ENCODE measurements at regions not wholly inside any gene's neighbourhood (a gene's known extent, or its start where the extent isn't known, plus 50 kb on each side); places are given as distances from the start of the nearest gene placed in this dataset.
"Not testable (repeated sequence)": the region's sequence is repeated elsewhere in the genome, so short reads cannot be mapped to it uniquely, and the experiment has no call there.

DNA sequence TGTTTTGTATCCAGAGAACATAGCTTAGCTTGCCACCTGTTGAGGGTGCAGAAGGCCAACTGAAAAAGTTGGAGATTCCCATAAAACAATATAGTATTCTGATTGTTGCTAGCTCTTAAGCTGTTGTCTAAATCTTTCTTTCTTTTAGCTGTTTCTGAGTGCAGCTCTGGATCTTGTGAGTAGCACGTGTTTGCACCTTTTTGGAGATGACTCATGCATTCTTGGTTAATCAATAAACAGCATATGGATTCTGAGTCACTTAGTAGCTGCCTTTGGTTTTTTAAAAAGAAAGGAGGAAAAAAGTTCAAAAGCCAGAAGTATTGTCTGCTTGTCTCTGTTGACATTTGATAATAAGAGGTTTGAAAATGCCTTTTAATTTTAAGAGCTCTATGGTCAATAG is 483.0 kb upstream of the FSIP2 start:
- Mint-ChIP-seq H3K27me3 (ENCODE audit: low read depth) (no peaks in the 10 kb centered on the region), H3K4me3 (no peak overlapping the region), H3K36me3 (ENCODE audit: insufficient read depth) (no peaks in the 10 kb centered on the region), H3K4me1 (ENCODE audit: low read depth) (no peaks in the 10 kb centered on the region), H3K9me3 (peaks cover 4% of the 10 kb centered on the region)
- DNase-seq (no peak), ATAC-seq (no peak)

DNA sequence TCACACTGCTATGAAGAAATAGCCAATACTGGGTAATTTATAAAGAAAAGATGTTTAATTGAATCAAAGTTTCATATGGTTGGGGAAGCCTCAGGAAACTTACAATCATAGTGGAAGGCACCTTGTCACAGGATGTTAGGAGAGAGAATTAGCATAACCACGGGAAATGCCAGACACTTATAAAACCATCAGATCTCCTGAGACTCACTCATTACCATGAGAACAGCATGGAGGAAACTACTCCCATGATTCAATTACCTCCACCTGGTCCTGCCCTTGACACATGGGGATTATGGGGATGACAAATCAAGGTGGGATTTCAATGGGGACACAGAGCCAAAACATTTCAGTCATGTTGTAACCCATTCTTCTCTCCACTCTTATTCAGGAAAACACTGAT is 472.9 kb upstream of the FSIP2 start:
- no peaks in the 10 kb centered on the region for H3K4me1 Mint-ChIP-seq (ENCODE audit: low read depth)
- DNase-seq (no peak), ATAC-seq (no peak)
- peaks cover 8% of the 10 kb centered on the region for H3K9me3 Mint-ChIP-seq
- no peaks in the 10 kb centered on the region for H3K36me3 Mint-ChIP-seq (ENCODE audit: insufficient read depth)
- H3K4me3 Mint-ChIP-seq = no peak overlapping the region
- H3K27me3 Mint-ChIP-seq (ENCODE audit: low read depth) = no peaks in the 10 kb centered on the region

DNA sequence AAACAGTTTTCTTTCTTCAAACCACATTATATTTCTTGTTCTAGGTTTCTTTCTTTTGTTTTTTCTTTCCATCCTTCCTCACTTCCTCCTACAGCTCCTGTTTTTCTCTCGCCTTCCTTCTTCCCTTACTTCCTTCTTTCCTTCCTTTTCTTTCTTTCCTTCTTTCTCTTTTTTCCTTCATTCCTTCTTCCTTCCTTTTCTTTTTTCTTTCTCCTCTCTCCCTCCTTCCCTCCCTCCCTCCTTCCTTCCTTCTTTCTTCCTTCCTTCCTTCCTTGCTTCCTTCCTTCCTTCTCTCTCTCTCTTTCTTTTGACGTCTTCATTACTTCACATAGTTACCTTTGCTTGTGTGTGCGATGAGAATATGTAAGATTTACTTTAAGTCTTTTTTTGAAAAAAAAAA is 470.0 kb upstream of the FSIP2 start:
- Mint-ChIP-seq H3K36me3 (ENCODE audit: insufficient read depth) (no peaks in the 10 kb centered on the region), H3K4me3 (no peak overlapping the region), H3K27me3 (ENCODE audit: low read depth) (no peaks in the 10 kb centered on the region), H3K4me1 (ENCODE audit: low read depth) (no peaks in the 10 kb centered on the region), H3K9me3 (peaks cover 4% of the 10 kb centered on the region)
- ATAC-seq (no peak), DNase-seq (no peak)

DNA sequence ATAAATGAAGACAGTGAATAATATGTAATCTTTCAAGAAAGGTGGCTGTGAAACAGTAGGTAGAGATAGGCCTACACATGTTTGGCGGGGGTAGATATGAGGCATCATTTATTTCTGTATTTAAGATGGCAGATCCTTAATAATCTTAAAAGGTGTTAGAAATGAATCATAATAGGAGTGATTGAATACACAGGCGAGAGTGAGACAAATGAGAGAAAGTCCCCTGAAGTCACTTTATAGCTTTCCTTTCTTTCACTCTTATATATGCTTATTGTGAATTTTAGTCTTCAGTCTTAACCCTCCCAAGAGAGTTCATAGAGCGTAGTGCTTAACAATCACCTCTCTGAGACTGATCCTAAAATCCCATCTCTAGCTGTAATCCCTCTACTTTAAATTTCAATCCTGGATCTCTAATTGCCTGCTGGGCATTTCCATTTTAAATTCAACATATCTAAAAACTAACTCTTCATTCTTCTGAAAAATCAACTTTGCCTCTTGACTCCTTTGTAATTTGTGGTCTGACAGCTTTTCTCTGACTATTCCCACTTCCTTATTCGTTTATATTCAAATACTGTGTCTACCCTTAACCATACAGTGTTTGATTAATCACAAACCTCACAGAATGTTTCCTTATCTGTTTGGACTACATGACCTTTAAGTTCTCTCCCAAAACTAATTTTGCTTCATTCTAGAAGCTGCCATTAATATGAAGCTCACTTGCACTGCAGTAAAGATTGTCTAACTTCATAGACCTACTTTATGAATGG is 463.7 kb upstream of the FSIP2 start:
- no peak for DNase-seq
- H3K4me3 Mint-ChIP-seq = no peak overlapping the region

DNA sequence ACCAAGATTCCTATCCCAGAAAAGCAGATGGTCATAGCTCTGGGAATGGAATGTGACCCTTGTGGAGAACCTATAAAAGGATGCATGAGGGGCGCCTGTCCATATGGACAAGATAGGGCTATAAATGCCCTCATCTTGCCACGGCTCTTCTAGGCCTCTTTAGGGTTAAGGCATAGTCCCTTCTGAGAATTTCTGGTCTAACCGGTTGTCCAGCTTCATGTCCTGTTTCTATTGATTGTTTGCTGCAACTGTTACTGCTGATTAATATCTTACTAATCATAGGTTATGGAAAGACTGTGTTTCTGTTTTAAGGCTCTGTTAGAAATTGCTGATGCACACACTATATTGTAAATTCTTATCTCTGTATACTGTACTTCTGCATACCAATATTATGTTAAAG is 462.6 kb upstream of the FSIP2 start:
- H3K9me3 Mint-ChIP-seq; ATAC-seq; DNase-seq; H3K4me3 Mint-ChIP-seq; H3K4me1 Mint-ChIP-seq (ENCODE audit: low read depth); H3K36me3 Mint-ChIP-seq (ENCODE audit: insufficient read depth); H3K27me3 Mint-ChIP-seq (ENCODE audit: low read depth): not testable (repeated sequence)

More for the DNA sequence above, 463.7 kb upstream of the FSIP2 start:
- Mint-ChIP-seq H3K27me3 (ENCODE audit: low read depth) (no peaks in the 10 kb centered on the region), H3K4me1 (ENCODE audit: low read depth) (no peaks in the 10 kb centered on the region), H3K36me3 (ENCODE audit: insufficient read depth) (no peaks in the 10 kb centered on the region), H3K9me3 (no peaks in the 10 kb centered on the region)
- ATAC-seq = no peak

GRCh38 chr2:185278761-185279160 is 459.8 kb upstream of the FSIP2 start:
- Mint-ChIP-seq H3K27me3 (ENCODE audit: low read depth) (no peaks in the 10 kb centered on the region), H3K36me3 (ENCODE audit: insufficient read depth) (no peaks in the 10 kb centered on the region), H3K4me3 (no peak overlapping the region), H3K4me1 (ENCODE audit: low read depth) (no peaks in the 10 kb centered on the region), H3K9me3 (no peaks in the 10 kb centered on the region)
- no peak for ATAC-seq
- DNase-seq = no peak

DNA sequence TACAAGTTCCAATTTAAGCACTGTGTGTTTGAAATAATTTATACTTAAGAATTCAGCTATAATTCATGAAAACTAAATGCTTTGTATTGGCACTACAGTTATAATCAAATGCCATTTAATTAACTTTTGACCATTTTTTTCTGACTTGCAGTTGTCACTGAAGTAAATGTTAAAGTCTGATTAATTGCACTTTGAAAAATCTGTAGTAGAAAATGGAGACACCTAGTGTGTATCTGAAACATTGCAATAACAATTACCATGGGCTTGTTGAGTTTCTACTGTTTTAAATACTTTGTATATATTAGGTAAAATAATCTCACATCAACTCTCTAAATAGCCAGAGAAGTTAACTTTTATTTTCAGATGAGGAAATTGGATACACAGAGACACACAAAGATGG is 458.6 kb upstream of the FSIP2 start:
- H3K4me3 Mint-ChIP-seq = no peak overlapping the region

GRCh38 chr2:185284696-185285095 is 453.9 kb upstream of the FSIP2 start:
- H3K27me3 Mint-ChIP-seq (ENCODE audit: low read depth) = no peaks in the 10 kb centered on the region
- no peak overlapping the region for H3K4me3 Mint-ChIP-seq
- ATAC-seq (no peak), DNase-seq (no peak)
- no peaks in the 10 kb centered on the region for H3K4me1 Mint-ChIP-seq (ENCODE audit: low read depth)
- no peaks in the 10 kb centered on the region for H3K9me3 Mint-ChIP-seq
- H3K36me3 Mint-ChIP-seq (ENCODE audit: insufficient read depth) = no peaks in the 10 kb centered on the region

More for the DNA sequence above, 458.6 kb upstream of the FSIP2 start:
- H3K4me1 Mint-ChIP-seq (ENCODE audit: low read depth) = no peaks in the 10 kb centered on the region
- no peak for ATAC-seq
- no peak for DNase-seq
- H3K9me3 Mint-ChIP-seq = no peaks in the 10 kb centered on the region
- H3K36me3 Mint-ChIP-seq (ENCODE audit: insufficient read depth) = no peaks in the 10 kb centered on the region
- no peaks in the 10 kb centered on the region for H3K27me3 Mint-ChIP-seq (ENCODE audit: low read depth)

- not testable (repeated sequence) for H3K27me3 Mint-ChIP-seq (ENCODE audit: low read depth); DNase-seq; H3K4me1 Mint-ChIP-seq (ENCODE audit: low read depth)
These were observed 448.6 kb upstream of the FSIP2 start for GRCh38 chr2:185290012-185290411.

DNA sequence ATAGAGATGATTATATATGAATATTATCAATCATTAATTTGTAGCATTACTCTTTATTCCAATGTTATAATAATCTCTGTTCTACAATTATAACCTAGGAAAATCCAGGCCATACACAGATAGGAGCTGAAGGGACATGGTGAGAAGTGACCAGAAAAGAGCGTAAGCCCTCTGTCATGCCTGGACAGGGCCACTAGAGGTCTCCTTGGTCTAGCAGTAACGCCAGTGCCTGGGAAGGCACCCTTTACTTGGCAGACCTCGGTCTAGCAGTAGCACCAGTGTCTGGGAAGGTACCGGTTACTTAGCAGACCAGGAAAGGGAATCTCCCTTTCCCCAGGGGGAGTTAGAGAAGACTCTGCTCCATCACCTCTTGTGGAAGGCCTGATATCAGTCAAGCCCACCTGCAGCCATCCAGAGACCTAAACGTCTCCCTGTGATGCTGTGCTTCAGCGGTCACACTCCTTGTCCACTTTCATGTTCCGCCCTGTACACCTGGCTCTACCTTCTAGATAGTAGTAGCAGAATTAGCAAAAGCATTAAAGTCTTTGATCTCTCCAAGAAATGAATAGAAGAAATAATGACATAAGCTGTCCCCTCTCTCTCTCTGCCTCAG is 447.5 kb upstream of the FSIP2 start:
- ATAC-seq (no peak), DNase-seq (no peak)
- Mint-ChIP-seq H3K9me3 (no peaks in the 10 kb centered on the region), H3K4me1 (ENCODE audit: low read depth) (no peaks in the 10 kb centered on the region), H3K4me3 (no peak overlapping the region), H3K36me3 (ENCODE audit: insufficient read depth) (no peaks in the 10 kb centered on the region), H3K27me3 (ENCODE audit: low read depth) (no peaks in the 10 kb centered on the region)

More at GRCh38 chr2:185290012-185290411, 448.6 kb upstream of the FSIP2 start:
- H3K9me3 Mint-ChIP-seq; H3K36me3 Mint-ChIP-seq (ENCODE audit: insufficient read depth); ATAC-seq; H3K4me3 Mint-ChIP-seq: not testable (repeated sequence)

DNA sequence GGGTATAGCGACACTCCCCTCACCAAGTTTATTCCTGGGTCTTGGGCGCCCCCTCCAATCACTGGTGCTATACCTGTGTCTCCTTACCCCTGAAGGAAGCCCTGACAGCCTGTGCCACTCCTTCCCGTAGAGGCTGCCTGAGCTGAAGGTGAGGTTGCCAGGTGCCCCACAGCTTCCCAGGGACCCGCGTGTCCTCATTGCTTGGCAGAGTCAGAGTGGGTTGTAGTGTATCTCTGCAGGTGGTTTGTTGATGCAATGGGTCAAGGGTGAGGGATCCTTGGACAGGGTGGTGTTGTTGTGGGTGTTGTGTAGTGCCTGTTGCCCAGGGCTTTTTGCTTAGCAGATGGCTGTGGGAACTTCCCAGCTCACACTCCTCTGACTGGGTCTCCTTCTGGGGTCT is 438.7 kb upstream of the FSIP2 start:
- DNase-seq (no peak), ATAC-seq (no peak)
- Mint-ChIP-seq H3K27me3 (ENCODE audit: low read depth) (no peaks in the 10 kb centered on the region), H3K36me3 (ENCODE audit: insufficient read depth) (no peaks in the 10 kb centered on the region), H3K4me1 (ENCODE audit: low read depth) (no peaks in the 10 kb centered on the region), H3K4me3 (no peak overlapping the region), H3K9me3 (no peaks in the 10 kb centered on the region)

- ATAC-seq = no peak
- Mint-ChIP-seq H3K9me3 (peaks cover 3% of the 10 kb centered on the region), H3K4me1 (ENCODE audit: low read depth) (no peaks in the 10 kb centered on the region), H3K4me3 (no peak overlapping the region), H3K27me3 (ENCODE audit: low read depth) (no peaks in the 10 kb centered on the region), H3K36me3 (ENCODE audit: insufficient read depth) (no peaks in the 10 kb centered on the region)
- DNase-seq = no peak
These were observed 432.5 kb upstream of the FSIP2 start for GRCh38 chr2:185306119-185306518.

GRCh38 chr2:185316383-185316782 is 422.2 kb upstream of the FSIP2 start:
- Mint-ChIP-seq H3K9me3 (peaks cover 3% of the 10 kb centered on the region), H3K27me3 (ENCODE audit: low read depth) (no peaks in the 10 kb centered on the region), H3K4me3 (no peak overlapping the region), H3K36me3 (ENCODE audit: insufficient read depth) (no peaks in the 10 kb centered on the region), H3K4me1 (ENCODE audit: low read depth) (no peaks in the 10 kb centered on the region)
- DNase-seq = no peak
- peak in 1 of 2 donors; percentile 27 for ATAC-seq

GRCh38 chr2:185318271-185318724 is 420.3 kb upstream of the FSIP2 start:
- ATAC-seq (no peak), DNase-seq (no peak)
- Mint-ChIP-seq H3K27me3 (ENCODE audit: low read depth) (no peaks in the 10 kb centered on the region), H3K36me3 (ENCODE audit: insufficient read depth) (no peaks in the 10 kb centered on the region), H3K9me3 (peaks cover 9% of the 10 kb centered on the region), H3K4me3 (no peak overlapping the region), H3K4me1 (ENCODE audit: low read depth) (no peaks in the 10 kb centered on the region)

DNA sequence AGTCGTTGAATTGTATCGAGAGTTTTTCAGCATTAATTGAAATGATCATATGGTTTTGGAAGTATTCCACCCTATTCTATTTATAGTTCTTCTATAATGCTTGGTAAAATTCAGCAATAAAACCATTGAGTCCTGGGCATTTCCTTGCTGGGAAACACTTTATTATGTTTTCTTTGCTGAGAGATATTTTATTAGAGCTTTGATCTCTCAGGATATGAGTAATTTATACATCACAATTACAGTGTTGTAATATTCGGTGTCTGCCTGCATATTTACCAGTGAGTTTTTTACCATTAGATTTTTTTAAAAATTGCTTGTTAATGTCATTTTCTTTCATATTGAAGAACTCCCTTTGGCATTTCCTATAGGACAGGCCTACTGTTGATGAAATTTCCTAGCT is 402.7 kb upstream of the FSIP2 start:
- DNase-seq = no peak
- ATAC-seq = no peak
- Mint-ChIP-seq H3K36me3 (ENCODE audit: insufficient read depth) (no peaks in the 10 kb centered on the region), H3K27me3 (ENCODE audit: low read depth) (no peaks in the 10 kb centered on the region), H3K4me3 (no peak overlapping the region), H3K4me1 (ENCODE audit: low read depth) (no peaks in the 10 kb centered on the region), H3K9me3 (peaks cover 13% of the 10 kb centered on the region)

Measured in activated T-cell treated with anti-CD3 and anti-CD28 coated beads, Interleukin-2, amount 50 U/mL, for 4 hours (primary cell).